Non-pigmented ciliary epithelial cell (primary cell): ENCODE measurements at regions not wholly inside any gene's neighbourhood (a gene's known extent, or its start where the extent isn't known, plus 50 kb on each side); places are given as distances from the start of the nearest gene placed in this dataset.
"Not testable (repeated sequence)": the region's sequence is repeated elsewhere in the genome, so short reads cannot be mapped to it uniquely, and the experiment has no call there.

Experiments
- DNase-seq: peaks from one replicate; pipeline ENCODE4 v3.0.0-alpha.2; 2010; ENCODE audit warnings: low read depth

DNA sequence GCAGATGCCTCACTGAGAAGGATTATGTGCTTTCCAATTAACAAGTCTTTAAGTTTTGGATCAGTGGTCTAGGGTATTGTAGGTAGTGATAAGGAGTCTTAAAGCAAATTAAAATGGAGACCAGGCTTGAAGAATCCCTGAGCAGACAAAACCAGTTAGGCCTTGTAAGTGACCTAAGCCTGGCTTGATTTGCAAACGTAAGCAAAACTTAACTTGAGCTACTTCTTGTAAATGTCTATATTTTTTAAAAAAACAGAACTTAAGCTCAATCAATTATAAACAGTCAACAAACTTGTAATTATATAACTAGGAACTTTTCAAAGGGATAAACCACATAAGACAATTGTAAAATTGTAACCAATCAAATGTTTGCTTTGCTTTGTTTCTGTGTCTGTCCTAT, 72.7 kb upstream of the NALF2 start:
- no peak for DNase-seq

GRCh38 chrX:69430785-69431184, 73.3 kb upstream of the NALF2 start:
- no peak for DNase-seq

- DNase-seq = no peak
Observed at GRCh38 chrX:69429339-69430015, 74.6 kb upstream of the NALF2 start.

- DNase-seq = no peak
Observed at GRCh38 chrX:69428216-69428615, 75.9 kb upstream of the NALF2 start.

- DNase-seq = no peak
Observed at GRCh38 chrX:69424910-69425309, 79.2 kb upstream of the NALF2 start.

DNA sequence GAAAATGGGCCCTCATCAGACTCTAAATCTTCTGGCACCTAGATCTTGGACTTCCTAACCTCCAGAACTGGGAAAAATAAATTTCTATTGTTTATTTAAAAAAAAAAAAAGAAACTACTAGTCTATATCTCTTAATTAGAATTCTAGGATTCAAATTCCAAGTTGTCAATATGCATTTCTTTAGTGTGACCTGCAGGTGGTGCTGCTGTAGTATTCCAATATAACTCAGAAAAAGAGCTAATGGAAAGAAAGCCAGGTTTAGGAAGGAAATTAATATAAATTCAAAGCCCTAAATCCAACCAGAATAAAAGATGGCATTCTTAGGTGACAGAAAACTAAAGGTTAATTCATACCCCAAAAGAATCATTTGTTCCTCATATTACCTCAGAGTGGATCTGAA, 80.0 kb upstream of the NALF2 start:
- no peak for DNase-seq

- DNase-seq = not testable (repeated sequence)
Observed at GRCh38 chrX:69422208-69422607, 81.9 kb upstream of the NALF2 start.

DNA sequence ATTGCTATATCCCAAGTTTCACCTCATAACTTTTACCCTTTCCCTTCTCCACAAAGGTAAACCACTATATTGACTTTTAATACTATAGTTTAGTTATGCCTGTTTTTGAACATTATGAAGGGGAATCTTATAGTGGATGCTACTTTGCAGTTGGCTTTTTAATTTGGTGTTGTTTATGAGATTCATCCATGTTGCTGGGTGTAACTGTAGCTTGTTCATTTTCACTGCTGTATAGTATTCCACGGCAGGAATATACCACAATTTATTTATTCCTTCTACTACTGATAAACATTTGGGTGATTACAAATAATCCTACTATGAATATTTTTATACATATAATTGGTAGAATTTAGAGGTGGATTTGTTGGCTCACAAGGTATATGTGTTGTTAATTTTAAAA, 88.4 kb upstream of the NALF2 start:
- no peak for DNase-seq

- no peak for DNase-seq
Observed at GRCh38 chrX:69412661-69413060, 91.5 kb upstream of the NALF2 start.

- no peak for DNase-seq
Observed at GRCh38 chrX:69398881-69399280, 105.2 kb upstream of the NALF2 start.

- DNase-seq = no peak
Observed at GRCh38 chrX:69396916-69397315, 107.2 kb upstream of the NALF2 start.

DNA sequence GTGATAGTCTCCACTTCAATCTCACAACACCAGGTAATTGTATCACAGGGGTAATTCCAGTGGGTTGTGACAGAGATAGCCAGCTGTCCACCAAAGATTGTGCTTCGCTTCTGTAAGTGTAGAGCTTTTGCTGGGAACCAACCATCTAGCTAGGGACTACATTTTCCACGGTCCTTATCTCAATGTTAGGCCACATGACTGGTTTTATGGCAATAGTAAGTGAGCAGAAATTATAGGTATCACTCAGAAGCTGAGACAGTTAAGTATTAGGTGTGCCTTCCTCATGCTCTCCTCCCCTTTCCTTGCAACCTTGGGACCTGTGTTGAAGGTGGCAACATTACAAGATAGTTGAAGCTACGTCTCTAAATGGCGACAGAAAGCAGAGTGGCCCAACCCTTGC, 108.8 kb upstream of the NALF2 start:
- no peak for DNase-seq

GRCh38 chrX:69389101-69389501, 115.0 kb upstream of the NALF2 start:
- no peak for DNase-seq

GRCh38 chrX:69388526-69388925, 115.6 kb upstream of the NALF2 start:
- DNase-seq = no peak

- no peak for DNase-seq
Observed at GRCh38 chrX:69387567-69388487, 116.3 kb upstream of the NALF2 start.

- DNase-seq = no peak
Observed at GRCh38 chrX:69386681-69387080, 117.4 kb upstream of the NALF2 start.

DNA sequence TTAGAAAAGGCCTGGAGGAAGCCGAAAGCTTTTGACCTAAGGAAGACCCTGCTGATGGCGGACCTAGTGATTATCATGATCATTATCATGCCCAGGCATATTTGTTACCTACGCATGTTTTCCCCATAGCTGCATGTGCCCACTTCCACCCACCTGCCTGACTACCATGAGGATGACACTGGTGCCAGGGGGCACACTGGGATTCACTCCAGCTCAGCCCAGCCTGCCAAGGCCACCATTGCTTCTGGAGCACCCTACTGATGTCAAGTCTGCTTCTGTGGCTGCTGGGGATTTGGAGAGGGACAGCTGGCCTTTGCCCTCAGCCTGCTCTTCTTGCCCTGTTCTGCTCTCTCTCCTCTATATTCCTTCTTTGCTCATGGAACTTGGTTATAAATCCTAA, 124.7 kb upstream of the NALF2 start:
- DNase-seq = no peak

DNA sequence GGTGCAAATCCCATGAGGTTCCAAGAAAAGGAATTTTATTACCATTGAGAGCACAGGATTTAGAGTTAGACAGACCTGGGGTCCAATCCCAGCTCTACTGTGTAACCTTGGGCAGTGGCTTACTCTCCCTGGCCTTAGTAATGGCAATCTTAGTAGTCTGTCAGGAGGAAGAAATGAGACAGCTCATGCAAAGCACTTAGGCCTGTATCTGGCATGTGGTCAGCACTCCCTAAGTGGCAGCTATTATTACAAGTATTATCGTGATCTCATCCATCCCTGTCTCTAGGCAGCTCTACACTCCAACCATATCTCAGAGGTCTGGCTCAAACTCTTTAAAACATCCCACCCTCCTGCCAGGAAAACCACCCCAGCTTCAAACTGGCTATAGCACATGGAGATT, 129.6 kb upstream of the NALF2 start:
- no peak for DNase-seq

DNA sequence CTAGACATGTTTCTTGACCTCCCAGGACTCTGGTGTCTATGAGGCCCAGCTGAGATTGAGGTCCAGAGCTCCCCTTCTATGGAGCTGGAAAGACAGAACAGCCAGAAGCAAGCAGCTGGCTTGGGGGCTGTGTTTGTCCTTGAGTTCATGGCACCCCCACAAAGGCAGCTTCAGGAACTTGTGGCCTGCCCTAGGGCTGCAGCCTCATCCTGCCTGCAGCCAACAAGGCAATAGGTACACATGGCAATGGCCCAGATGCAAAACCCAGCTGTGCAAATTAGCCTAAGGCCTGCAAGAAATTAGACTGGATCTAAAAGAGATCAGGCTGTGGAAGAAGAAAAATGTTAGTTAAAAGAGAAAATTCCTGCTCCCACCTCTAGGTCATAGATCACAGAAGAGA, 131.7 kb upstream of the NALF2 start:
- no peak for DNase-seq

- DNase-seq = no peak
Observed at GRCh38 chrX:69371159-69371558, 133.0 kb upstream of the NALF2 start.

DNA sequence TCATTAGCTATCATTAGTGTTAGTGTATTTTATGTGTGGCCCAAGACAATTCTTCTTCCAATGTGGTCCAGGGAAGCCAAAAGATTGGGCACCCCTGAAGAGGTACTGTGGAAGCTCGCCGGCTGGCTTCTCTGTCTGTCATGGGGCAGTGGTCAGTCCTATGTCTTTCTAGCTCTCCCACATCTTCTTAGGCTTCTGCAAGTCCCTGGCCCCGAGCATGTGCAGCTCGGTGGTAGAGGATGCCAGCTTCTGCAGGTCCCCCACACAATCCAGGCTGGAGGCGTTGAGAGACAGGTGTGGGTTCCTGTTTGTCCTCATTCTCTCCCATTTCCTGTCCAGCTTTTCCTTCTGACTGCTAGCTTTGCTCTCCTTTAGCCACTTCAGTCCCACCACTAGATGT, 134.1 kb upstream of the NALF2 start:
- no peak for DNase-seq

GRCh38 chrX:69366183-69366582, 137.9 kb upstream of the NALF2 start:
- no peak for DNase-seq

DNA sequence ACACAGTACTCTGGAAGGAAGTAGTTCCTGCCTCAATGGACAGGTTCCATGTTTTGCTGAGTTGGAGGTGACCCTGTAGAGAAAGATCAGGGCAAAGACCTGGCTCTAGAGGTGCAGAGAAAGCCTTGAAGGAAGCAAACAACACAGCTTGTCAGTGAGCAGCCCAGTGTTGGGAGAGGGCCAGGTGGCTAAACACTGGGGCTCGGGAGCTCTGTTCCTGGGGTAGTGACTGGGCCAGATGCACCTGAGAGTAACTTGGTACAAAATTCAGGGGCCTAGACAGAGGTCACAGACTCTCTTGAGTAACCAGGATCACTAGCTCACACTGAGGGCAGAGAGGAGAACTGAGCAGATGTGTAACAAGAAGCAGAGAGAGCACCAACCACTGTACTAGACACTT, 138.4 kb upstream of the NALF2 start:
- DNase-seq = no peak

DNA sequence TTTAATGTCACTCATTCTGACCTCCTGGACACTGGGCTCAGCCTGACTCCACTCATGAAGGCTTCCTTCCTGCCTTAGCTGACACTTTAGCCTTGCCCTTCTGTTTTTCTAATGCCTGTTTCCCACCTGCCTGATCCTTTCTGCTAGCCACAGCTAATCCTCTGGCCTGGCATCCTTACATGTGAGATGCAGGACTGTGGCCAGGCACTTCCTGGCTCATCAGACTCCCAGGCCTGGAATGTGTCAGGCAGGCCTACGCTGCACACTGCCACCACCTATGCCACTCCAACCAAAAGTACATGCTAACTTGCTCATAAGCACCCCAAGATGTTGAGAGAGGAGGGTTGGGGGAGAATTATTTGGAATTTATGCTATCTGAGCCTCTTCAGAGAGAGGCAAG, 138.8 kb upstream of the NALF2 start:
- no peak for DNase-seq
